HG02759 (cell line): ENCODE measurements at regions not wholly inside any gene's neighbourhood (a gene's known extent, or its start where the extent isn't known, plus 50 kb on each side); places are given as distances from the start of the nearest gene placed in this dataset.
"Not testable (repeated sequence)": the region's sequence is repeated elsewhere in the genome, so short reads cannot be mapped to it uniquely, and the experiment has no call there.

Experiments used
- ATAC-seq: cut with Tn5 transposase; IDR thresholded peaks from one replicate; pipeline ENCODE4 v1.9.1; 2021; ENCODE audit warnings: mild to moderate bottlenecking, moderate library complexity; ENCODE audit not compliant: unreplicated experiment

DNA sequence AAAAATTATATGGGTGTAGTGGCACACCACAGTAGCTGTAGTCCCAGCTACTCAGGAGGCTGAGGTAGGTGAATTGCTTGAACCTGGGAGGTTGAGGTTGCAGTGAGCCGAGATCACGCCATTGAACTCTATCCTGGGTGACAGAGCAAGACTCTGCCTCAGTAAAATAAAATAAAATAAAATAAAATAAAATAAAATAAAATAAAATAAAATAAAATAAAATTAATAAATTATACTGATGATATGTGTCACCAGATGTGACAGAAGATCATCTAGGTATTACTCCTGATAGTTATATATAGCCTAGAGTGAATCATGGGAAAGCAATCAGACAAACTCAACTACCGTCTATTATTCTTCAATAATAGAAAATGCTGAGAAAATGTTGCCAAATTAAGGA is 972.5 kb downstream of the MRPL39 start:
- ATAC-seq = no peak

DNA sequence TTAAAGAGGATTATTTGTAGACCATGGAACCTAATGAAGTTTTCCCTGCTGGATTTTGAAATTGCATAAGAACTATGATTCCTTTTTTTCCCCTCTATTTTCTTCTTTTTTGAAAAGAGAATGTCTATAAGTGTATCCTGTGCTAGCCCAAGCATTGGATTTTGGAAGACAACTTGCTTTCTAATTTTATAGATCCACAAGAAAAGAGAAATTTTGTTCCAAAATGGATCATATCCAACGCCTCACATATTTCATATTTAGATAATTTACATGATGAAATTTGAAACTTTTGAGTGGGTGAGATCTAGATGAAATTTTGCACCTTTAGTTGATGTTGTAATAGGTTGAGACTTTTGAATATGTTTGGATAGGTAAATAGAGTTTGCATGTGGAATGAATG is 978.7 kb downstream of the MRPL39 start:
- no peak for ATAC-seq

DNA sequence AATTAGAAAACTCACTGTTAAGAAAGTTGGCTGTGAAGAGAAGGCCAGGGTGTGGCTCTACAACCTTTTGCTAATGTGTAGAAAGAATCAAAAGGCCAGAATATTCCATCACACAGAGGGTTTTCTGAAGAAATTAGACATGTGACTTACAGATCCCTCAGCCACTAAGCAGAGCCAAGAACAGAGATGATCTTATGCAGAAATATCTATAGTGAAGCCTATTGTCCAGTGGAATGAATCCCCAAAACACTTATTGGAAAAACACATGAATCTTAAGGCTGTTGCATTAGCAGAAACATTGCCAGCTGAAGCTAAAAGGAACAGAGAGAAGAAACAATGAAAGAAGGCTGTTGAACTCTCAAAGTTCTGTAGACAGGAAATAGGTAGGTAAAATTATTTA is 979.2 kb downstream of the MRPL39 start:
- no peak for ATAC-seq

DNA sequence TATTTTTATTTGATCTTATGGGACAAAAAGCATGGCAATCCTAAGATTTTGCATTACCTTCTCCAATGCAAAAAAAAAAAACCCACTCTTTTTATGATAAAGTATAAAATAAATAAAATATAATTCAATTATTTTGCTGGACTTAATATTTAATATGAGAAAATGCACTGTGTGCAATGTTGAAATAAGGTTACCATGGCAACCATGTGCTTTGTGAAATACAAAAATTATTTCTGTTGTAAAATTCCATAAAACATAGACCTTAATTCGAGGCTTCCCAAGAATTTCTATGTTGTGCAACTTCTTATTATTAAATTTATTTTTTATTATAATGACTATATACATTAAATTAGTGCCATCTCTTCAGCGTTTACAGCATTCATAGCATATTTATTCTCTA is 989.5 kb downstream of the MRPL39 start:
- ATAC-seq = no peak

DNA sequence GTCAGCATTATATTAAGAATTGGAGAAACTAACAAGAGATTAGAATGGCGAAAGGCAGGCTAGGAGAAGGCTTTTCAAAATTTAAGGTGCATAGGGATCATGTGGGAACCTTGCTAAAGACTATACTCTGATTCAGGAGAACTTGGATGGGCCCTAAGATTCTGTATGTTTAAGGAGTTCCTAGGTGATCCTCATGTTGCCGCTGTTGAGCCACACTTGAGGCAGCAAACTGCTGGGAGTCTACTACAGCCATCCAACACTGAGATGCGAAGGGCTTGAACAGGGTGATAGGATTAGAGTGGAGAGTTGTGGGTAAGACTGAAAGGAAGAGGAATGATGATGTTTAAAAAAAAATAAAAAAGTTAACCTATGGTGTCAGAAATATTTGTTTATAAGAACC is 1013.2 kb downstream of the MRPL39 start:
- ATAC-seq = no peak

DNA sequence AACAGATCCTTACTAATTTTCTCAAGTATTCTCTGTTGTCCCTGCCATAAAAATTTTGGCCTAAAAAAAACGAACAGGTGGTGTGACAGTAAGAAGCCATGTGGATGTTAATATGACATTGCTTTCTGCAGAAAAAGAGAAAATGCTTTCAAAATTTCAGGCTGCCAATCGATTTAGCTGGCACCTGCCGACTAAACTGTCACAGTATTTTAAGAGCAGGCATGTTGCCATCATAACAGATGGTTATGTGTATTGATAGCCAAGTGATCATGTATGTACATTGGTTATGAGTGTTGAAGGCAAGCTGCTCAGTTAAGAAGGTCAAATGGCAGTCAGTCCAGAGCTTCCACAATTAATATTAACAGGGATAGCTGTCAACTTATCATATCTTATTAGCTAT is 1017.0 kb downstream of the MRPL39 start:
- no peak for ATAC-seq

DNA sequence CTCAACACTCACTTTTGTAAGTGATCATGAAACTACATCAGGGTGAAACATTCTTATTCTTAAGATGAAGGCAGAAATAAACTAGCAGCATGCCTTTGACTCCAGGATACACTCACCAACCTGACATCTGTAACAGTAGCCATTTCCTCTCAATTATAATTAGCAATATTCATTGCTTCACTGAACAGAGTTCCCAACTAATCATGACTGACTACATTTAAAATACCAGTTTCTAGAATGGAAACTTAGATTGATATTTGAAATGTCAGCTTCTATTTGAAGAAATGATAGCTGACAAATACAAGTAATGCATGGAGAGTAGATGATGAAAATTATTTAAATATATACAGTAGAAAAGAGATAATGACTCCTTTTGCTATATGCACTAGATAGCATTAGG is 1023.8 kb downstream of the MRPL39 start:
- ATAC-seq = no peak

DNA sequence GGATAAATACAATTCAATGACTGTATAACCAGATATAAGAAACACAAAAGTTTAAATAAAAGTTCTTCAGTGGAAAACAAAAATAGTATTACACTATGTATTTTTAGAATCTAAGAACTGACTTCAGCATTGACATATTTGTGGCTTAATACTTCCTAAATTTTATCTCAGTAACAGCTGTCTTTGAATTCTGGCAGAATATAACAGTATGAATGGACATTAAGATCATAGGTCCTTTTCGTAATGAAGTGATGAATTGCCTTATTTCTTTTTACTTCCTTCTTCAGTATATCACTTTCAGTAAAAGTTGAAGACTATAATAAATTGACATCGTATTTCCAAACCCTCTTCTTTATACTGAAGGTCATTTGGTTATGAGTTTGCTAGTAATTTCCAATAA is 1030.0 kb downstream of the MRPL39 start:
- no peak for ATAC-seq

DNA sequence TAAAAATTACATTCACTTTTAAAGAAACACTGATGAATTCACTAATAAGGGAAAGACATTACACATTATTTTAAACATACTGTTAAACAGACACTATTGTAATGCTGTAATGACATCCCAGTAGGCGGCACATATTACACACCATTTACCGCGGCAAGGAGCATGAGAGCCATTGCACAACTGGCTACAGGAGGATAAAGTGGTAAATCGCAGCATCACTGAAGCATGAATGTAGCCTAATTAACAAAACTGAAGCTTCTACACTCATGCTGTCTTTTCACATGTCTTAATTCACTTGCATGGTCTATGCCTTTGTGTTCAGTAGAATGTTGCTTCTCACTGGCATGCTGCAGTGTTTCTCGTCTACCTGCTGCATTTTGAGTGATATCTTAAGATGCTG is 1046.0 kb downstream of the MRPL39 start:
- no peak for ATAC-seq

DNA sequence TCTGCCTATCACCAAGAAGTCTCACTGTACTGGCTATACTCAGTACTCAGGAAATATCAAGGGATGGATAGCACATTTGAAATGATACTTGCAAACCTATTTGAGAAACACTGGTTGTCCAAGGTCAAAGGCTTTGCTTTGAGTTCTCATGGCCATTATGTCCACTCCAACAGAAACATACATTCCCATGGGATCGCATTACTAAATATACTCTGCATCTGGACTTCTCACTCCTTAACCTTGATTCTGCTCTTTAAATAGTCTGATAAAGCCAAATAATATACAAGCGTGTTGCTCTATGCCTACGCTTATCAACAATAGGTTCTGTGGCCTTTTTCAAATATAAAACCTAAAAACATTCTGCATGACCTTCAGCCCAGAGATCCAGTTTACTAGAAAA is 1054.8 kb downstream of the MRPL39 start:
- no peak for ATAC-seq

DNA sequence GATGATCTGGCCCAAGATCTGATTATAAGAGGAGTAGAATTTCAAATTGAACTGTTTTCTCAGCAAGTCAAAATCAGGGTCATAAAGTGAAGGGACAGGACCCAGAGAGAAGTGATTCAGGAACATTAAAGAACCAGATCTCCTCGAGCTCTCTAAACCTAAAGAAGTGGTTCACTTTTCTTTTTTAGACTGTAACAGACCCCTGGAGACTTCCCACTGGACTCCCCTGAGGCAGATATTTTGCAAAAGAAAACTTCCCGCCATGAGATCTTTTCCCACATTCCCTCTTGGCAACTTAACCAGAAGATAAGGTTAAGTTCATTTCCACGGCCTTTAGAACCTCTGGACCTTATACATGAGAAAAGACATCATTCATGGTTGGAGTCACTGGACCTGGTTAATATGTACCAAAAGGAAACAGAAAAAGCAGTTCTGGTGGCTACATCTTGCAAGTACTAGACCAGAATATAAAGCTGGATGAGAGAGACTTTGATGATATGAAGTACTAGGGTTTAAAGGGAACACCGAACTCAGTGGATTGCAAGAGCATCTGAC is 1061.4 kb downstream of the MRPL39 start:
- ATAC-seq = no peak

DNA sequence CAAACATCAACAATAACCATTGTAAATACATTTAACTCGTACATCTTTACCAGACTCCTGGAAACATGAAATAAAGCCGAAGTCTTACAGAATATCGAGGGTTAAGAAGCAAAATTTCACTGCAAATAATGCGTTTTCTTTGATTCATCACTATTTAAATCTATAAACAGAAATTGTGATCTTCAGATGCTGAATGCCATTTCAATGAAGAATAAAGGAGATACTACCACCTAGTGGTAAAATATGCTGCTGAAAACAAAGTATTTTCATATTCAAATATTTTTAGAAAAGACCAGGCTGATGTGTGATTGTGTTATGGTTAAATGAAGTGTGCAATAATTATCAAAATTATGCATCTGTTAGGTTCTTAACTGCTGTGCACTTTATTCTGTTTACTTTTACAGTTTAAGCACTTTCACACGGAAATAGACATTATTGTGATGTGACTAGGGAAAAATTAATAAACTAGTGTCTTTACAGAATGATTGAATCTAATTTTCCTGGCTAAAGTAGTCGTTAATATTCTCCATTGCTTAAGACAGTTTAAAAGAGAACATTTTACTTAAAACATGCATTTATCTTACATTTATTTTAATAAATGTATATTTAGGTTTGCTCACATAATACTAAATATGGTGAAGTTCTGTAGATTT is 1093.1 kb downstream of the MRPL39 start:
- ATAC-seq = no peak

DNA sequence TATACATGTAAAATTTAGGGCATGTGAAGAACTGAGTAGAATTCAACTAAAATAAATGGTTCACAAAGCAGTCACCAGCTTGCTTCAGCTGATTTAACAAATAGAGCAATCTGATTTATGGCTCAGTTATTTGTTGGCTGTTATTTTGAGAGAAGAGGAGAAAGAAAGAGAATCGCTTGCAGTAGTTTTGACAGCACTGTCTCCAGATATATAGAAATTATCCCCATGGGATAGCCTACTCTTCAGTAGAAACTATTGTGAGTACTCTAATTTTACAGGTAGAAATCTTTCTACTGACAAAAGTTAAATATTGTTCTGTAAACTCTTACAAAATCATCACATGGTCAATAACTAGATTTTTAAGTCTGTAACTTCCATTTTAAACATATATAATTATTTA is 1098.2 kb downstream of the MRPL39 start:
- no peak for ATAC-seq

DNA sequence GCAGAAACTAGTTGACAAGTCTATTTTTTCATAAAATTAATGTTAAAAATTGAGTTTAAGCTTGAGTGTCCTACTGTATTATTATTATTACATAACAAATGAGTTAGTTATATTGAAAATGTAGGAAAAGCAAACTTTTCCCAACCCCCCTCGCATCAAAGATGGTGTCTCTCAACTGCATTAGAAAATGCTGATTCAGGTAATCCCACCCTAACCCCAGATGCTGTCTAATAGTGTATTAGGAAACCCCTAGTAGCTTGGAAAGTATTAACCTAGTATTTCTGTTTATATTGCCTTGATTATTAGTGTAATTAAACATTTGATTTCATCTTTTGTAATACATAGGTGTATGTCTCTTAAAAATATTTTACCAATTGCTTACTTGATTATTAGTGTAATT is 1120.3 kb downstream of the MRPL39 start:
- ATAC-seq = no peak

DNA sequence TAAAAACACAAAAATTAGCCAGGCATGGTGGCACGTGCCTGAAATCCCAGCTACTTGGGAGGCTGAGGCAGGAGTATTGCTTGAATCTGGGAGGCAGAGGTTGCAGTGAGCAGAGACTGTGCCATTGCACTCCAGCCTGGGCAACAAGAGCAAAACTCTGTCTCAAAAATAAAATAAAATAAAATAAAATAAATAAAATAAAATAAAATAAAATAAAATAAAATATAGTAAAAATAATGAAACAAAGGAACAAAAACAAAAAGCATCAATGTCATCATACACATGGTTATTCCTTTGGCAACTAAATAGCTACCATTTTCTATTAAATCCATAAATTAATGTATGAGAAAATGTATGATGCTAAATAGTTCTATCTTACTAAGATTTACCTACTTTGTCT is 1123.9 kb downstream of the MRPL39 start:
- not testable (repeated sequence) for ATAC-seq

DNA sequence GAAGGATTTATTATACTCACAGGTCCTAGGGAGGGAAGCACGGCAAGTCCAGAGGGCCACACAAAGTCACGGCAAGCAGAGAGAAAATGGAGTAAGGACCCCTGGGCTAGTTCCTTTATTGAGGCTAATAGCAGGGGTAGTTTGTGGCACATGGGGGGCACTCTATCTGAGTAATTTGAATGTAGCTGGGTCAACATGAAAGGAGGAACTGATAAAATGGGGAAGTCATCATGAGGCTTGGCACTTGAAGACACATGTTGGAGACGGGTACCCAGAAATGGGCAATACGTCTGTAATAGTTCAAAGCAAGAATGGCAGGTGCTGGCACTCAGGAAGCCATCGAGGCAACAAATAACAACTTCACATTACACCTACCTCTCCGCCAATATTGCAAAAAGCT is 1136.4 kb downstream of the MRPL39 start:
- no peak for ATAC-seq

DNA sequence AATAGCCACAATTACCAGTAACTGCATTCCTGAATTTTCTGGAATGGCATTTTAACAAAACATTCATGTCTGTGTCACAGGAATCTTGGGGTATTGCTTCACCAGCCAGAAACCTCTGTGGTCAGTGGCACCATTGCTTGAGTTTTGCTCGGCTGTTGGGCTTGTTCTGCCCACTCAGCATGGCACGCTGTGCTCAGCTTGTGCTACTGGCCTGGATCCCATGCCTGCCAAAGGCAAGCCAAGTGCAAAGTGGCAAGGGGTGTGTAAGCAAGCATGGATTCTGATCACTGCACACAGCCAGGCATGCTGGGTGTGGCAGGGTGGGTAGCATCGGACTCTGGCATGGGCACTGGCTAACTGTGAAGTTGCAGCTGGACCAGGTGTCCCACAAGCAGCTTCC is 1150.9 kb downstream of the MRPL39 start:
- no peak for ATAC-seq

DNA sequence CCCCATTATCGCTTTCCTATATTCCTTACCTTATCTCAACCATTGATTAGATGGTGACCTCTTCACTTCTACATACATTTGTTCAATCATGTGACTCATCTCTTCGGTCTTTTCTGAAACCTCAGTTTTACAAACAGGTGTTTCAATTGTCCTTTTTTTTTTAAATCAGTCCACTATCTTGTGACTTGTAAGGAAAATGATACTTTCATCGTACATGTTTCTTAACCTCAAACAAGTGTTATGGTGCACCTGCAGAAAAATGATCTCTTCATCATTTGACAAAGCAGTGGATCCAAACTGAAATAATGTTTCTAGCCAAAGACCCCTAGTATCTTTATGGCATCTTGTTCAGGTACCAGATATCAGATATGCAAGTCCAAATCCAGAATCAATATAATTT is 1157.2 kb downstream of the MRPL39 start:
- ATAC-seq = no peak

DNA sequence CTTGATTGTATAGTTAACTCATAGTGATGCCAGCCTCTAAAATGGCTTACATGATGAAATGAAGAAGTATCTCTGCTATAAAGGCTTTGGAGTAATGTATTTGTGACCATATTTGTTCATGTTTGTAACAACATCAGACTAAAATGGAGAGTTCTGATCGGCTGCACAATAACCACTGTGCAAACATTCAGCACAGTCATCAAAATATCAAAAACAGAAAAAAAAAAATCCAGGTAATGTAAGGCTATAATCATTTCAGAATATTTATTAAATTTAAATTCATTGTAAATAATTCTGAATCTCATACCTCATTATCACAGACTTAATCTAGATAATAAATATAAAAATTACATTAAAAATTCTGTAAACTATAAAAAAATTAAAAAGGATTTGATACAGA is 1161.8 kb downstream of the MRPL39 start:
- no peak for ATAC-seq

DNA sequence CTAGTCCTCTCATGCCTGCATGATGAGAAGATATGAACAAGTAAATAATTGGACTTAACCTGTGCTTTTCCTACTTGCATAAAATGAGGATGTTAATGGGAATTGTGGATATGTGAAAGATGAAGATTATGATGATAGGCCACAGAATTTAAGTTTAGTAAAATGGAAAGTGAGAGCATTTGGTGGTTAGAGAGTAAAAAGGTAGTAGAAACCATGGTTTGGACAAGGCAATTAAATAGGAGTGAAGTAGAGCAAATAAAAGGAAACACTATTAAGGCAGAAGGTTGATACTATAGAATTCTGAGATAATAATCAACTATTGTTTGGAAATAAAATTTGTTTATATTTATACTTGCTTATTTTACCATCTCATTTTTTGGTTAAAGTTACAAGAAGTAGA is 1162.5 kb downstream of the MRPL39 start:
- no peak for ATAC-seq

DNA sequence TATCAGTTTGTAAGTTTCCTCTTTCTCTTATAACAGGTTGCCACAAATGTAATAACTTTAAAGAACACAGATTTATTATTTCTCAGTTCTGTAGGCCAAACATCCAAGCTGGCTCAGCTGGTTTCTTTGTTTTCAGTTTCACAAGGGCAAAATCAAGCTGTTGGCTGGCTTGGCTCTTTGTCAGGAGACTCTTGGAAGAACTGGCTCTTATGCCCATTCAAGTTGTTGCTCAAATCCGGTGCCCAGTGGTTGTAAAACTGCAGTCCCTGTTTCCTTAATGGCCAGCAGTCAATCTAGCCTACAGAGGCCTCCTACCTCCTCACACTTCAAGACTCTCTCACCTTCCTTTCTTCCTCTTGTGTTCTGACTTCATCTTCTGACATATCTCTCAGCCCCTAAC is 1171.0 kb downstream of the MRPL39 start:
- no peak for ATAC-seq

DNA sequence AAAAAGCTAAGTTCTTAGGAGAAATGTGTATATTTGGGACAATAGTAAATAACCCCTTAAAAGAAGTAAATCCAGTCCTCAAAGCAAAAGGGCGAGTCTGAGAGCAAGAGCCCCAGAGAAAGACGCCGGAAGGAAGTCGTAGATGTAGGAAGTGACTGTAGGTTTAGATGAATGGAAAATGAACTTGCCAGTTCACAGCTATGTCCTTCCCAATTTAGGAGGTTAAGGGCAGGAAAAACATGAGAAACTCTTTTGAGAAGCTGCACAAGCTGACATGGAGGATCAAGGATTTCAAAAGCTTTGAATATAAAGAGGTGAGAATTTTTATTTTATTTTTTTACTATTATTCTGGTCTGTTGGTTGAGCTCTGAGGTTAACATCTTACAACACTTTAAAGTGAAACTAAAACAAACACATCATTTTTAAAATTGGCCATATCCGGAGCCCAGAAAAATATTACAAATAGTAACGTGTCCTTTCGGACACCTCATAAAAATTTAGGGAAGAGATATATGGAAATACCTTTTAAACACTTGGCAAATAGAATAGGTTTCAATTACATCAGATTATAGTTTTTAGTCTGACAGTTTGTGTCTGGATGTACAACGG is 1178.6 kb downstream of the MRPL39 start:
- peak; percentile 89 for ATAC-seq

DNA sequence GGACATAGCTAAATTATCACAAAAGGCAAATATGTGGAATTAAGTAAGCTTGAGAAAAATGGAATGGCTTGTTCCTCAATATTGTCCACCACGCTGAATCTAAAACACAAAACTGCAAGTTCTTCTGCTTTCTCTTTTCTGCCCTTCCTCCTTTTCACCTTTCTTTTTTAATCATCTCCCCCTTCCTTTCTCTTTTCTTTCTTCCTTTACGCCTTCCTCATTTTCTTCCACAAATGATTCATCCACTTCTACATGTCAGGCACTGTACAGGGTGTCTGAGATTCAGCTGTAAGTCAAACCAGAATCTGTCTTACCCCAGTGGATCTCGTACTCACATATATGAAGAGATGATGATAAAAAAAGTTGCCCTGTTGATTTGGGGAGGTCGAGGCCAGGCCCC is 1182.5 kb downstream of the MRPL39 start:
- no peak for ATAC-seq
